GM12874 (cell line): ENCODE measurements at regions not wholly inside any gene's neighbourhood (a gene's known extent, or its start where the extent isn't known, plus 50 kb on each side); places are given as distances from the start of the nearest gene placed in this dataset.

Experiments used
- CTCF ChIP-seq: IDR thresholded peaks from 2 replicates; pipeline ENCODE4 v1.5.1; 2011; ENCODE audit warnings: low read depth, mild to moderate bottlenecking, control low read depth, low read length, moderate library complexity; ENCODE audit not compliant: insufficient read depth

GRCh38 chr20:7770046-7770445 lies 170.2 kb downstream of the HAO1 start:
- TF ChIP-seq CTCF: no peak

- no peak for TF ChIP-seq CTCF
These were observed 169.7 kb downstream of the HAO1 start for GRCh38 chr20:7770578-7770977.

GRCh38 chr20:7772371-7772770 lies 167.9 kb downstream of the HAO1 start:
- TF ChIP-seq CTCF: no peak

- no peak for TF ChIP-seq CTCF
These were observed 166.7 kb downstream of the HAO1 start for GRCh38 chr20:7773511-7773910.

- TF ChIP-seq CTCF: no peak
These were observed 165.2 kb downstream of the HAO1 start for GRCh38 chr20:7775072-7775471.

GRCh38 chr20:7776148-7776547 lies 164.1 kb downstream of the HAO1 start:
- TF ChIP-seq CTCF: no peak

GRCh38 chr20:7790189-7790588 lies 150.1 kb downstream of the HAO1 start:
- TF ChIP-seq CTCF: no peak
